IPS DF 19.7 (cell line): ENCODE measurements at regions not wholly inside any gene's neighbourhood (a gene's known extent, or its start where the extent isn't known, plus 50 kb on each side); places are given as distances from the start of the nearest gene placed in this dataset.
"Not testable (repeated sequence)": the region's sequence is repeated elsewhere in the genome, so short reads cannot be mapped to it uniquely, and the experiment has no call there.

Experiments
- DNase-seq: peaks from one replicate; pipeline ENCODE4 v3.0.0-alpha.2; 2013; ENCODE audit warnings: low read depth, low spot score

DNA sequence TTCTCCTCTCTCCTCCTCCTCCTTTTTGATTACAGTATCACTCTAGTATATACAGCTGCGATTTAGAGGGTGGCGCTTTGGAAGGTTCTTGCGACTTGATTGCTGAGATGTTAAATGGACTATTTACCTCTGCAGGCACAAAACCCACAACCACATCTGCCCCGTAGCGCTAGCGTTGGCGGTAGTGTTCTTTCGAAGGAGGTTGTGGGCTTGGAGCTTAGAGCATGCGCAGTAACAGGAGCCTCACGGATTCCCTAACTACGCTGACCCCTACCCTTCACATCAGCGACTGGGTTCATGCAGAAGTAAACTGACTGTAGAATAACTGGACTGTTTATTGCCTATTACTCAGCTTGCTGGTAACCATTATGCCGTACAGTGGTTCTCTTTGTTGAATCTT is 58.0 kb downstream of the CGGBP1 start:
- DNase-seq = peak; percentile 28

DNA sequence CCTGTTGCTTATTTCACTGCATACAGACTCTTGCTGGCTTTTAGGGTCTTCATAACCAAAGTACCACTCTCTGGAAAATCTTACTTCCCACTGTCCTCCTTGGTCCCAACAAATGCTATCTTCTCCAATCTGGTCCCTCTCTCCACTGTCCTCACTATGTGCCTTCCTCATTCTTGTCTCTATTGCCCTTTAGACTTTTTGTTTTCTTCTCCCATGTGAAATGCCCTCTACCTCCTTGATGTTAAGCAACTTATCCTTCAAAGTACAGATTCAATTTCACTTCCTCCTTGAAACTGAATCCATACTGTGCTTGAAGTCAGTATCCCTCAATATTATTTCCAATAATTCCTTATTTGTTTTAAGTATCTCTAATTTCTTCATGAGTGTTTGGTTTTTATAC is 60.8 kb downstream of the CGGBP1 start:
- no peak for DNase-seq

DNA sequence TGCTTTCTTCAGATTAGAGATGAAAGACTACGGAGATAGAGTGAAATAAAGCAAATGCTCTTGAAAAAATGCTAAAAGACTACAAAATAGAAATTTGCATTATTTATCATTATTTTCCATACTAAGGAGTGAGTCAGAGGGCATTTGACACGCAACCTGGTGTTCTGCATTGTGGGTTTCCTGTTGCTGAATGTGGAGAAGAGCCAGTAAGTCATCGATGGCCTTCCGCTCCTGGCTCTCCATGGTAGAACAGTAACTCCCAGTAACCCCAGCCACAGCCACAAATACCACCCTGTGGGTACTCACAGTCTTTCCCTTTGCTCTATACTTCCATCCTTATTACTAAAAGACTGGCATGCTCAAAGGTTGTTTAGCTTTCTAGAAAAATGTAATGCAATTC is 61.5 kb downstream of the CGGBP1 start:
- no peak for DNase-seq

DNA sequence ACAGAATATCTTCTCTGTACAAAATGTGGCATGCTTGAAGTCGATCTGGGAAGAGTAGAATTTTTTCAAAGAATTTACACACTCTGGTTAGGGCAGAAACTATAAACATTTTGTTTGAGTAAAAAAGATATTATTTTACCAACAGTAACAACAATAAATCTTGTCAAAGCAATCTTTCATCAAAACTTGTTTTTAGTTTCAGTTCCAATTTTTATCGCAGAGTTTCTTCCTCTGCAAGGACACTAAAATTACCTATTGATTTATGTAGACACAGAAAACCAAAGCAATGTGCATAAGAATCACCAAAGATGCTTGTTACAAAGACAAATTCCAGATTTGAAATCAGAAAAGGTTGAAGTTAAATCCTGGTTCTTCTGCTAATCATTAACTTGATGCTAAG is 61.9 kb downstream of the CGGBP1 start:
- no peak for DNase-seq

DNA sequence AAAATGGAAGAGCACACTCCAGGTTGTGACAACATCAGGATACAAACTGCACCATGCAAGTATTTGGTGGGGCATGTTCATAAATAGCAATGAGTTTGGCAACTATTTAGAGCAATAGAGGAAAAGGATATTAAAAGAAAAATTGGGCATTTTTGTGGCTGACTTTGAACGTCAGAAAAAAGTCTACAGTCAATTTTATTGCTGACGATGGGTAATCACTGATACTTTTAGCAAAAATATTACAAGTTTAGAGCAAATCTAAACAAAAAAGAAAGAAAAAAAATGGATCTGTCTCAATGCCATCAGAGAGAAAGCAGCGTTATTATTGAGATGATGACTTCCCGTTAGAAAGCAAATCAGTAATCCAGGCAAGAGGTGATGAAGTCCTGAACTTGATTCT is 65.2 kb downstream of the CGGBP1 start:
- no peak for DNase-seq

DNA sequence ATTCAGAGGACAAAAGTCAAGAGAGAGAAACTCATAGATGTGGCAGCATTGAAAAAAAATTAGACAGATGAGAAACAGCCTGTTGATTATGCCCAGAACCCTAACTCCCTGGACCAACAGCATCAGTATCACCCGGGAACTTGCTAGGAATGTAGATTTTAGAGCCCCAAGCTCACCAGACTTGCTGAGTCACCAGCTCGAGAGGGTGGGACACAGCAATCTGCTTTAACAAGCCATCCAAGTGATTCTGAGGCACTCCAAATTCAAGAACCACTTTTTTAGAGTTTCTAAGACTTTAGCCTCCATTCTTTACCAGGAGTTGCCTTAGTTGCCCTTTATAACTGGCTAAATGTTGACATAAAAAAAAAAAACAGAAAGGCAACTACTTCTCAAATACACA is 70.9 kb downstream of the CGGBP1 start:
- DNase-seq = peak; percentile 40

DNA sequence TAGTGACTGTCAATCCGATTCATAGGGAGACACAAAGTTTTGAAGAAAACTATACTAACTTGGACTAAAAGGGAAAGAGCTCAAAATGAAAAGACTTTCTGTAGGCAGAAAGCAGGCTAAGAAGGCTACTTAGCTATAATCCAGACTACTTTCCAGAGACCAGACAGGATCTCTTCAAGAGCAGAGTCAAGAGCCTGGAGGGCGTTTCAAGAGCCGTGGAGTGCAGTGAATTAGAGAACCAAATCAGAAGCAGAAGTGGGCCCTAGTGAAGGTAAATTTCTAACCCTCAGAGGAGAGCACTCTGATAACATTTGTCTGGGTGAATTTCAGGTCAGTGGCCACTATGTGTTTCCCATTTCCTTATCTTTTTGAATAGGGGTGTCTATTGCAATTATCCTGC is 76.4 kb downstream of the CGGBP1 start:
- DNase-seq = no peak

DNA sequence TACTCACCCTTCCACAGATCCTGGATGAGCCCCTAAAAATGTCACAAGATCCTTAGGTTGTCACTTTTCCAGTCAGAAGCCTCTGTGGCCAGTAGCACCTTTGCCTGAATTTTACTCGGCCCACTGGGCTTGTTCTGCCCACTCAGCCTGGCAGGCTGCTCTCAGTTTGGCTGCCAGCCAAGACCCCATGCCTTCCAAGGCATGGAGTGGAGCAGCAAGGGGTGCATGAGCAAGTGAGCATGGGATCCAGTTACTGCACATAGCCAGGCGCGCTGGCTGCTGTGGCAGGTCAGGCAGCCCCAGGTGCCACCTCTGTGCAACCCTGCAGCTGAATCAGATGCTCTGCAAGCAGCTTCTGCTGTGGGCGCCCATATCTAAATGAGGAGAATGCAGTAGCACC is 79.3 kb downstream of the CGGBP1 start:
- no peak for DNase-seq

DNA sequence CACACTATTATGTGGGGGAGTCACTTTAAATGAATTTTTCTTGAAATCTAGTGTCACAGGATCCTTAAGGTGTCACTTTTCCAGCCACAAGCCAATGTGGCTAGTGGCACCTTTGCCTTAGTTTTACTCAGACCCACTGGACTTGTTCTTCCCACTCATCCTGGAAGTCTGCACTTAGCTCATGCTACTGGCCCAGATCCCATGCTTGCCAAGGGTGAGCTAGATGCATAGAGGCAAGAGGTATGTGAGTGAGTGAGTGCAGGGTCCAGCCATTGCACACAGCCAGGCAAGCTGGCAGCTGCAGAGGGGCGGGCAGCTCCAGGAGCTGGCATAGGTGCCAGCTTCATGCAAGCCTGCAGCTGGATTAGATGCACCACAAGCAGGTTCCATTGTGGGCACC is 81.0 kb downstream of the CGGBP1 start:
- DNase-seq = no peak

DNA sequence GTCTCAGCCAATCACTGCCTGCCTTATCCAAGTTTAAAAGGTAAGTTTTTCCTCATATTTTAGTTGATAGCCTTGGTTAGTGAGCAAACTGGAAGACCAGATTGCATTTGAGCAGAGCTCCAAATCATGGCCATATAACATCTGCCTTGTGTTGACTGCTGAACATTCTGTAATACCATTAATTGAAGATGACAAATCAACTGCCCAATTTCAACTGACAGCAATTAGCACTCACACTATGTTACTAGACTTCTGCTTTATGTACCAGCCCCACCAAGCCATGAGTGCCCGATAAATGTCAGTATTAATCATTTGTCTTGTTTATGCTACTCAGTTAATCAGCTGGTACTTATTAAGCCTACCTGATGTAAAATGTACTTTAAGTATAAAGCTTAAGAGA is 83.1 kb downstream of the CGGBP1 start:
- DNase-seq = no peak

DNA sequence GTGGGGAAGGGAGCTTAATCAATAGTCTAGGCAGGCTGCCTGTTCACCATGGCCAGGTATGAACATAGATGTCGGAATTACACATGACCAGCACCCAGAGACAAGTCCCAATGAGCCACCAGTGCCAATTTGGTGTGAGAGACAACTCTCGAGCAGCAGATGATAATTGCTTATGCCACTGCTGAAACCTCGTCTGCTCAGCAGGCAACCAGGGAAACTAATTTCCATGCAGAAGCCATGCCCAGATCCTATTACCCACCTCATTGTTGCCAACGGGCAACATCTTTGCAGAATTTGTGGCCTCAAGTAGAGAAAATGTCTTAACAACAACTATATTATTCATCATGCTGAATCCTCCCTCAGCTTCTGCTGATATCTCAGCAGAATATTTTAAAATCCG is 84.9 kb downstream of the CGGBP1 start:
- DNase-seq = no peak

DNA sequence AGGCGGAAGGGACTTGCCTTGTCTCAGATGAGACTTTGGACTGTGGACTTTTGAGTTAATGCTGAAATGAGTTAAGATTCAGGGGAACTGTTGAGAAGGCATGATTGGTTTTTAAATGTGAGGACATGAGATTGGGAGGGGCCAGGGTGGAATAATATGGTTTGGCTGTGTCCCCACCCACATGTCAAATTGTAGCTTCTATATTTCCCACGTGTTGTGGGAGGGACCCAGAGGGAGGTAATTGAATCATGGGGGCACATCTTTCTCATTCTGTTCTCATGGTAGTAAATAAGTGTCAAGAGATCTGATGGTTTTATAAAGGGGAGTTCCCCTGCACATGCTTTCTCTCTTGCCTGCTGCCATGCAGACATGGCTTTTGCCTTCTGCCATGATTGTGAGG is 89.2 kb downstream of the CGGBP1 start:
- DNase-seq = no peak

DNA sequence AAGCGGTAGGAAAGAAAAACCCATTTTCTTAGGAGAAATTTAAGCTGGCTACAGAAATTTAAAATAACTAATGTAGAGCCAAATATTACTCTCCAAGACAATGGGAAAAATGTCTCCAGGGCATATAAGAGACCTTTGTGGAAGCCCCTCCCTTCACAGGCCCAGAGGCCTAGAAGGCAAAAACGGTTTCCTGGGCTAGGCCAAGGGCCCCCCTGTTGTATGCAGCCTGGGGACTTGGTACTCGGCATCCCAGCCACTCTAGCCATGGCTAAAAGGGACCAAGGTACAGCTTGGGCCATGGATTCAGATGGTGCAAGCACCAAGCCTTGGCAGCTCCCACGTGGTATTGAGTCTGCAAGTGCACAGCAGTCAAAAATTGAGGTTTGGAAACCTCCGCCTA is 90.1 kb downstream of the CGGBP1 start:
- no peak for DNase-seq

DNA sequence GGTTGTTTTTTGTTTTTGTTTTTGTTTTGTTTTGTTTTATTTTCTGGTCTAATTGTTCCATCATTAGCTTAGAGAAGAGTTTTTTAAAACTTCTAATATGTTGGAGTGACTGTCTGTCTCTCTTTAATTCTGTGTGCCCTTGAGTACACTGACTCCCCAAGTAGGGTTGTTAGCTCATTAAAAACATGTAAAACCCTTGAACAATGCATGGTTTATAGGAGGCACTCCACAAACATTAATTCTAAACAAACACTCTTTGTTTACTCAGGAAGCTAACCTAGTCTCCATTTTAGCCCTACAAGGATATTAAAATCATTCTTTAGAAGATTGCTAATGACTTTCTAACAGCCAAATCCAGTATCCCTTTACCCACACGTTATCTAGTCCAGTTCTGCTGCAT is 100.5 kb downstream of the CGGBP1 start:
- no peak for DNase-seq

DNA sequence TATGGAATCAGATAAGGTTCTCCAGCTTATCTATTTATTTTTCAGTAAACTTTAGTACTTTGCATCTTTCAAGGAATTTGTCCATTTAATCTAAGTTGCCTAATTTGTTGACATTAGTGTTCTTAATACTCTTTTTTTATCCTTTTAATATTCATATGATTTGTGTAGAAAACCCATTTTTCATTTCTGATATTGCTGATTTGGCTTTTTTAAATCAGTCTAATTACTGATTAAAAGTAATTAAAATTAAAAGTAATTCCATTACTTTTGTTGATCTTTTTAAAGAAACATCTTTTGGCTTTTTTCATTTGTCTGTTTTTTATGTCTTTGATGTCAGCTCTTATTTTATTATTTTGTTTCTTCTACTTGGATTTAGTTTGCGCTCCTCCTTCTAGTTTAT is 101.2 kb downstream of the CGGBP1 start:
- DNase-seq = no peak

DNA sequence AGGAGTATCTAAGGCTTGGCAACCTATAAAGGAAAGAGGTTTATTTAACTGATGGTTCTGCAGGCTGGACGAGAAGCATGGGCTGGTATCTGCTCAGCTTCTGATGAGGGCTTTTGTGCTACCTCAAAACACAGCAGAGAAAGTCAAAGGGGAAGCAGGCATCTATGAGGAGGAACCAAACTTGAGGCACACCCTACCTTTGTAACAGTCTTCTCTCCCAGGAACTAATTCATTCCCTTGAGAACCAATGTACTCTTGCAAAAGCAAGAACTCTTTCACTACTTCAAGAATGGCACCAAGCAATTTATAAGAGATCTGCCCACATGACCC is 109.0 kb downstream of the CGGBP1 start:
- DNase-seq = no peak

DNA sequence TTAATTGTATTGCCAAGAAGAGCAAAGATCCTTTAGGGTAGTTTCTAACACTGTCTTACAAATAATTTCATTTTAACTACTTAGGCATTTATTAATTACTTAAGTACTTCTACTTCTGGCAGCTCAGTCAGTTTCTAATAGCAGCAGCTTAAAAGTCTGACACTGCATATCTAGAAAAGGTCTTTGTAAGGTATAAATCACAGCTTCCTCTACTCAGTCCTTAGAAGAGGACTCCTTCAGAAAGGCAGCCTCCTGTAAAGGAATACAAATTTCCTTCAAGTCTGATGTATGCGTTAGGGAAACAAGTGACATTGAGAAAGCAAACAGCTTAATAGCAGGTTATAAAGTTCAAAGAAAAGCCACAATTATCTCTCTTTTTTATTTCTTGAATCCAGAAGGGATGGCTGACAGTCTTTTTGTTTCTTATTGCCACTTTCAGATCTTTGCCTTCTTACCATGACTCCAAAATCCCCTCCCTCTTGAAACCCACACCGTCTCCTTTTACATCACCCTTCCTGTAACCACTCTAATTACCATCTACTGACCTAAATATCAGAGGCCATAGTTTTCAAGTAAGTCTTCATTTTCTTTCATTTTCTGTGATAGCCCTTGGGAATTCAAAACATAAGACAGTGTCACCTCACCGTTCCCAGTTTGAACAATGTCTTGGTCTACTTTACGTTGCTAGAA is 109.5 kb downstream of the CGGBP1 start:
- DNase-seq = no peak

DNA sequence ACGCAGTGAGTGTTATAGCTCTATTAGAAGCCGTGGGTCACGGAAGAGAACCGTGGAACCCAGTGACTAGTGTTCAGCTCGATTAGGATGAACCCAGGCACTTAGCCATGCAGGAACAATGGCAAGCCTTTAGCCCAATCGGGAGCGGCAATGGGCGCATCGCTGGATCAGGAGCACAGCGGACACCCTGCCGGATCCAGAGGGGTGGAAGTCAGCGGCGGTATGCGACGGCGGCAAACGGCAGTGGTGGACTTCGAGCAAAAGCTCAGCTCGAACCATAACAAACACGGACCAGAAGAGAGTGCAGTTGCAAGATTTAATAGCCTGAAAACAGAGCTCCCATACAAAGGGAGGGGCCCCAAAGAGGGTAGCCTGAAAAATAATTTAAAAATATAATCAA is 112.8 kb downstream of the CGGBP1 start:
- not testable (repeated sequence) for DNase-seq

DNA sequence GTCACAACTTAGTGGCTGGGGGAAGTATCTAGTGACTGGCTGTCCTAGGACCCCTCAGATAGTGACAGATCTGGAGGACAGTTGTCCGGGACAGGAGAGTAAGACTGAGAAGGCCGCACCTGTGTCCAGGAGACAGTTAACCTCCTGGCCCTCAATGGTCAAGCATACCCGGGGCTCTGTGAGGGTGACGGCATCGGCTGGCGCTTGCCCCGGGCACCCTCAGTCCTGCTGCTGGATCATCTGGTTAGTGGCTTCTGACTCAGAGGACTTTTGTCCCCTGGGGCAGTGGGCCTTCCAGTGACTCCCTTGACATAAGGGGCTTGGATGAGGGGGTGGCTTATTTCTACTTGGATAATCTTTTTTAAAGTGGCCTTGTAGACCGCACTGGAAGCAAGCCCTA is 116.5 kb downstream of the CGGBP1 start:
- not testable (repeated sequence) for DNase-seq

DNA sequence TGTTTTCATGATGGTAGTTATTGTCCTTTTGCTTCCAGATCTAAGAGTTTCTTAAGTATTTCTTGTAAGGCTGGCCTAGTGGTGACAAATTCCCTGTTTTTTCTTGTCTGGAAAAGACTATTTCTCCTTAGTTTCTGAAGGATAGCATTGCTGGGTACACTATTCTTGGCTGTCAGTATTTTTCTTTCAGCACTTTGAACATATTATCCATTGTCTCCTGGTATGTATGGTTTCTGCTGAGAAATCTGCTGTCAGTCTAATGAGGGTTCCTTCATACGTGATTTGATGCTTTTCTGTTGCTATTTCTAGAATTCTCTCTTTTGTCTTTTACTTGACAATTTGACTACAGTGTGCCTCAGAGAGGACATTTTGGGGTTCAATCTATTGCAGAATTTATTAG is 134.3 kb downstream of the CGGBP1 start:
- DNase-seq = no peak

DNA sequence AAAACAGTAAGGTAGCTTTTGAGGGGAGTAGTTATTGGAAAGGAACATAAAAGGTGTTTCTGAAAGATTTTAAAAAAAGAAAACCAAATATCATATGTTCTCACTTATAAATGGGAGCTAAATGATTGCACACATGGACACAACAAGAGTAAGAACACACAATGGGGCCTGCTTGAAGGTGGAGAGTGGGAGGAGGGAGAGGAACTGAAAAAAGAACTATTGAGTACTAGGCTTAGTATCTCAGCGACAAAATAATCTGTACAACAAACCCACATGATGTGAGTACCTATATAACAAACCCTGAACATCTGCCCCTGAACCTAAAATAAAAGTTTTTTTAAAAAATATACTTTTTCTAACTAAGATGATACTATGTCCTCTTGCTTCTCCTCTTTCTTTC is 138.3 kb downstream of the CGGBP1 start:
- DNase-seq = no peak

DNA sequence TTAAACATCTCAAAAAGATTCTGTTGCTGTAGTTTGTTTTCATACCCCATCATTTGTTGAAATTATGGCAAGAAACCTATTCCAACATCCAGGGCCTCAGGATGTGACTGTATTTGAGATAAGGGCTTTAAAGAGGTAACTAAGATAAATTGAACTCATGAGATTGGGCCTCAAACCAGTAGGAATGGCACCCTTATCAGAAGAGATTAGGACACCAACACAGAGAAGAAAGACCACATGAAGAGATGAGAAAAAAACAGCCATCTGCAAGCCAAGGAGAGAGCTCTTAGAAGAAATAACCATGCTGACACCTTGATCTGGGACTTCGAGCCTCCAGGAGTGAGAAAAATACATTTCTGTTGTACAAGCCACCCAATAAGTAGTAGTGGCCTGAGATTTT is 157.7 kb downstream of the CGGBP1 start:
- DNase-seq = no peak

DNA sequence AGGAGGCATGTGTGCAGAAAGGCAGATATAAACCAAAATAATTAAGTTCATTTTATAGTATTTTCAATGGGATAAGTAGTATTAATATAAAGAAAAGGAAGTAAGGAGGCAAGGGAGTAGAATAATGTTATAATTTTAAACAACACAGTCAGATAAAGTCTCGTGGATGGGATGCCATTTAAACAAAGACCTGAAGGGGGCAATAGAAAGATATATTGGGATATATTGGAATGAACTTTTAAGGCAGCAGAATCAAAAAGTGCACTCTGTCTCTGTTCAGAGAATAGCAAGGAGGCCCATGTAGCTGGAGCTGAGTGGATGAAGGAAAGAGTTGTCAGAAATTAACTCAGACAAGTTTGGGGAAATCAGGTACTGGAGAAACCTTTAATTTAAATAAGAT is 158.7 kb downstream of the CGGBP1 start:
- no peak for DNase-seq

DNA sequence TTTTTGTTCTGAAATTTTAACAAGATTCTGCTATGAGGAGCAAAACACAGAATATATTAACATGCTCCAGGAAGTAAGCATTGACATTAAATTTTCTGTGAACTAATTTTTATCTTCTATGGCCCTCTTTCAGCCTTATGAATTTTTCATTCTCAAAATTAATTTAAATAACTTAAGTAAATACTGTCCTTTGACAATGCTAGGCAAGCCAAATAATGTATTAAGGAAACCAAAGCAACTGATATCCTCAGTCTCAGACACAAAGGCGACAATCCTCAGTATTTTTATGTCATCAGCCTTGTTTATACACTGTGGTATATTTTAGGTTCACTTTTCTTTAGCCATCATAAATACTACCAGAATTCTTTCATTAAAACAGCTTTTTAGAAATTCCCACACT is 159.8 kb downstream of the CGGBP1 start:
- DNase-seq = no peak

DNA sequence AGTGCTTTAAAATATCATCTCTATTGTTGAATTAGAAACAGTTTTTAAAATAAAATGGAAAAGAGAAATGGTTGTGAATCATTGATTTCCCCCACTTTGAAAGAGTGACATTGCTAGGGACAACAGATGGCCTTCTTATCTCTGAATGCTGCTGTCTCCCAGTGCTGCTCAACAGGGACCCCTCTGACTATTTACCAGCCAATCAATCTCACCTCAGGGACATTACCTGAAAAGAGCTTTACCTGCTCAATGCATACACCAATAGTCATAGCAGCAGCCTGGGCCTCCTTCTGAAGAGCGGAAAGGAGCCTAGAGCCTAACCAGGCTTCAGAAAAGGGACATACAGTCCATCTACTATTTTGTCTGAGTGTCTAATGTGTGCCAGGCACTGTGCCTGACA is 162.8 kb downstream of the CGGBP1 start:
- no peak for DNase-seq
